Testis (tissue), 2 donors: ENCODE measurements at regions not wholly inside any gene's neighbourhood (a gene's known extent, or its start where the extent isn't known, plus 50 kb on each side); places are given as distances from the start of the nearest gene placed in this dataset.

Source experiments
- POLR2A ChIP-seq: fragments of 450-650 bp; IDR thresholded peaks from one replicate; pipeline ENCODE4 v1.6.1; 2017; ENCODE audit warnings: antibody characterized with exemption, mild to moderate bottlenecking, moderate library complexity
- TF ChIP-seq, protein P1 (sequence below), 3 experiments: fragments of 450-650 bp in 2 of 3; fragments of 200-600 bp in 1 of 3; sonication (generic) in 1 of 3; IDR thresholded peaks; one replicate each; pipeline ENCODE4 v1.5.1; 2016 to 2019; ENCODE audit warnings: antibody characterized with exemption in 3 of 3, mild to moderate bottlenecking in 2 of 3, moderate library complexity in 1 of 3

- TF ChIP-seq, protein P1, sequence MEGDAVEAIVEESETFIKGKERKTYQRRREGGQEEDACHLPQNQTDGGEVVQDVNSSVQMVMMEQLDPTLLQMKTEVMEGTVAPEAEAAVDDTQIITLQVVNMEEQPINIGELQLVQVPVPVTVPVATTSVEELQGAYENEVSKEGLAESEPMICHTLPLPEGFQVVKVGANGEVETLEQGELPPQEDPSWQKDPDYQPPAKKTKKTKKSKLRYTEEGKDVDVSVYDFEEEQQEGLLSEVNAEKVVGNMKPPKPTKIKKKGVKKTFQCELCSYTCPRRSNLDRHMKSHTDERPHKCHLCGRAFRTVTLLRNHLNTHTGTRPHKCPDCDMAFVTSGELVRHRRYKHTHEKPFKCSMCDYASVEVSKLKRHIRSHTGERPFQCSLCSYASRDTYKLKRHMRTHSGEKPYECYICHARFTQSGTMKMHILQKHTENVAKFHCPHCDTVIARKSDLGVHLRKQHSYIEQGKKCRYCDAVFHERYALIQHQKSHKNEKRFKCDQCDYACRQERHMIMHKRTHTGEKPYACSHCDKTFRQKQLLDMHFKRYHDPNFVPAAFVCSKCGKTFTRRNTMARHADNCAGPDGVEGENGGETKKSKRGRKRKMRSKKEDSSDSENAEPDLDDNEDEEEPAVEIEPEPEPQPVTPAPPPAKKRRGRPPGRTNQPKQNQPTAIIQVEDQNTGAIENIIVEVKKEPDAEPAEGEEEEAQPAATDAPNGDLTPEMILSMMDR (IDR thresholded peaks at IDR 0.05) = no peak
- TF ChIP-seq POLR2A = no peak
Observed at GRCh38 chr1:59170659-59171058, 126.2 kb upstream of the FGGY start.
